ENCODE measurements at regions not wholly inside any gene's neighbourhood (a gene's known extent, or its start where the extent isn't known, plus 50 kb on each side); places are given as distances from the start of the nearest gene placed in this dataset.

- no peak for TF ChIP-seq THAP7 (CRISPR knock-in tag; IDR thresholded peaks at IDR 0.05)
- TF ChIP-seq, protein P1, sequence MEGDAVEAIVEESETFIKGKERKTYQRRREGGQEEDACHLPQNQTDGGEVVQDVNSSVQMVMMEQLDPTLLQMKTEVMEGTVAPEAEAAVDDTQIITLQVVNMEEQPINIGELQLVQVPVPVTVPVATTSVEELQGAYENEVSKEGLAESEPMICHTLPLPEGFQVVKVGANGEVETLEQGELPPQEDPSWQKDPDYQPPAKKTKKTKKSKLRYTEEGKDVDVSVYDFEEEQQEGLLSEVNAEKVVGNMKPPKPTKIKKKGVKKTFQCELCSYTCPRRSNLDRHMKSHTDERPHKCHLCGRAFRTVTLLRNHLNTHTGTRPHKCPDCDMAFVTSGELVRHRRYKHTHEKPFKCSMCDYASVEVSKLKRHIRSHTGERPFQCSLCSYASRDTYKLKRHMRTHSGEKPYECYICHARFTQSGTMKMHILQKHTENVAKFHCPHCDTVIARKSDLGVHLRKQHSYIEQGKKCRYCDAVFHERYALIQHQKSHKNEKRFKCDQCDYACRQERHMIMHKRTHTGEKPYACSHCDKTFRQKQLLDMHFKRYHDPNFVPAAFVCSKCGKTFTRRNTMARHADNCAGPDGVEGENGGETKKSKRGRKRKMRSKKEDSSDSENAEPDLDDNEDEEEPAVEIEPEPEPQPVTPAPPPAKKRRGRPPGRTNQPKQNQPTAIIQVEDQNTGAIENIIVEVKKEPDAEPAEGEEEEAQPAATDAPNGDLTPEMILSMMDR (CRISPR knock-in tag; IDR thresholded peaks at IDR 0.05) = no peak
- TF ChIP-seq PHF5A (CRISPR knock-in tag; IDR thresholded peaks at IDR 0.05; ENCODE audit: low read depth, unreplicated experiment) = no peak
- no peak for TF ChIP-seq ZNF20 (CRISPR knock-in tag; IDR thresholded peaks at IDR 0.05)
- TF ChIP-seq, protein P2, sequence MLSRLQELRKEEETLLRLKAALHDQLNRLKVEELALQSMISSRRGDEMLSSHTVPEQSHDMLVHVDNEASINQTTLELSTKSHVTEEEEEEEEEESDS (CRISPR knock-in tag; IDR thresholded peaks at IDR 0.05; ENCODE audit: borderline replicate concordance) = no peak
- TF ChIP-seq POLR2A (IDR thresholded peaks at IDR 0.05; ENCODE audit: insufficient read depth in 1 of 2, low read depth in 2 of 2, low read length in 2 of 2) = no peak
- TF ChIP-seq KDM5A (IDR thresholded peaks at IDR 0.05; ENCODE audit: borderline replicate concordance, low read length) = no peak
- TF ChIP-seq ELF1 (CRISPR knock-in tag; IDR thresholded peaks at IDR 0.05) = no peak
- TF ChIP-seq, protein P3, sequence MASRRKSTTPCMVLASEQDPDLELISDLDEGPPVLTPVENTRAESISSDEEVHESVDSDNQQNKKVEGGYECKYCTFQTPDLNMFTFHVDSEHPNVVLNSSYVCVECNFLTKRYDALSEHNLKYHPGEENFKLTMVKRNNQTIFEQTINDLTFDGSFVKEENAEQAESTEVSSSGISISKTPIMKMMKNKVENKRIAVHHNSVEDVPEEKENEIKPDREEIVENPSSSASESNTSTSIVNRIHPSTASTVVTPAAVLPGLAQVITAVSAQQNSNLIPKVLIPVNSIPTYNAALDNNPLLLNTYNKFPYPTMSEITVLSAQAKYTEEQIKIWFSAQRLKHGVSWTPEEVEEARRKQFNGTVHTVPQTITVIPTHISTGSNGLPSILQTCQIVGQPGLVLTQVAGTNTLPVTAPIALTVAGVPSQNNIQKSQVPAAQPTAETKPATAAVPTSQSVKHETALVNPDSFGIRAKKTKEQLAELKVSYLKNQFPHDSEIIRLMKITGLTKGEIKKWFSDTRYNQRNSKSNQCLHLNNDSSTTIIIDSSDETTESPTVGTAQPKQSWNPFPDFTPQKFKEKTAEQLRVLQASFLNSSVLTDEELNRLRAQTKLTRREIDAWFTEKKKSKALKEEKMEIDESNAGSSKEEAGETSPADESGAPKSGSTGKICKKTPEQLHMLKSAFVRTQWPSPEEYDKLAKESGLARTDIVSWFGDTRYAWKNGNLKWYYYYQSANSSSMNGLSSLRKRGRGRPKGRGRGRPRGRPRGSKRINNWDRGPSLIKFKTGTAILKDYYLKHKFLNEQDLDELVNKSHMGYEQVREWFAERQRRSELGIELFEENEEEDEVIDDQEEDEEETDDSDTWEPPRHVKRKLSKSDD (CRISPR knock-in tag; IDR thresholded peaks at IDR 0.05; ENCODE audit: low read depth) = no peak
These were observed 988.4 kb downstream of the TBL1XR1 start for GRCh38 chr3:176208915-176209314.
